ENCODE measurements at regions not wholly inside any gene's neighbourhood (a gene's known extent, or its start where the extent isn't known, plus 50 kb on each side); places are given as distances from the start of the nearest gene placed in this dataset.
"Not testable (repeated sequence)": the region's sequence is repeated elsewhere in the genome, so short reads cannot be mapped to it uniquely, and the experiment has no call there.

GRCh38 chr21:32087447-32087846 is 191.4 kb downstream of the MIS18A start:
- H3K9ac ChIP-seq (ENCODE audit: low read length in 5 of 5), result no peak overlapping the region
- no peaks in the 10 kb centered on the region for H3K9me3 ChIP-seq (ENCODE audit: control insufficient read depth in 5 of 5, low read length in 5 of 5)
- H3K27ac ChIP-seq (ENCODE audit: low read depth, low read length), result no peak overlapping the region
- no peaks in the 10 kb centered on the region for H3K4me1 ChIP-seq (ENCODE audit: control insufficient read depth in 5 of 5, insufficient read depth in 5 of 5, low read length in 5 of 5)
- no peaks in the 10 kb centered on the region for H3K27me3 ChIP-seq (ENCODE audit: control insufficient read depth in 5 of 5, insufficient read depth in 4 of 5, low read length in 5 of 5)
- H3K36me3 ChIP-seq (ENCODE audit: control insufficient read depth in 5 of 5, insufficient read depth in 5 of 5, low read length in 5 of 5), result no peaks in the 10 kb centered on the region
- H3K4me3 ChIP-seq (ENCODE audit: low read depth in 1 of 5, low read length in 5 of 5), result no peak overlapping the region

GRCh38 chr21:32083197-32083596 is 195.7 kb downstream of the MIS18A start:
- Histone ChIP-seq H3K27me3 (ENCODE audit: control insufficient read depth in 5 of 5, insufficient read depth in 4 of 5, low read length in 5 of 5) (no peaks in the 10 kb centered on the region), H3K36me3 (ENCODE audit: control insufficient read depth in 5 of 5, insufficient read depth in 5 of 5, low read length in 5 of 5) (no peaks in the 10 kb centered on the region), H3K27ac (ENCODE audit: low read depth, low read length) (no peak overlapping the region), H3K4me3 (ENCODE audit: low read depth in 1 of 5, low read length in 5 of 5) (no peak overlapping the region), H3K4me1 (ENCODE audit: control insufficient read depth in 5 of 5, insufficient read depth in 5 of 5, low read length in 5 of 5) (no peaks in the 10 kb centered on the region), H3K9me3 (ENCODE audit: control insufficient read depth in 5 of 5, low read length in 5 of 5) (no peaks in the 10 kb centered on the region), H3K9ac (ENCODE audit: low read length in 5 of 5) (no peak overlapping the region)

GRCh38 chr21:32082466-32082865 is 196.4 kb downstream of the MIS18A start:
- H3K9ac ChIP-seq (ENCODE audit: low read length in 5 of 5), result no peak overlapping the region
- no peak overlapping the region for H3K27ac ChIP-seq (ENCODE audit: low read depth, low read length)
- no peaks in the 10 kb centered on the region for H3K27me3 ChIP-seq (ENCODE audit: control insufficient read depth in 5 of 5, insufficient read depth in 4 of 5, low read length in 5 of 5)
- H3K4me3 ChIP-seq (ENCODE audit: low read depth in 1 of 5, low read length in 5 of 5), result no peak overlapping the region
- H3K9me3 ChIP-seq (ENCODE audit: control insufficient read depth in 5 of 5, low read length in 5 of 5), result no peaks in the 10 kb centered on the region
- no peaks in the 10 kb centered on the region for H3K4me1 ChIP-seq (ENCODE audit: control insufficient read depth in 5 of 5, insufficient read depth in 5 of 5, low read length in 5 of 5)
- no peaks in the 10 kb centered on the region for H3K36me3 ChIP-seq (ENCODE audit: control insufficient read depth in 5 of 5, insufficient read depth in 5 of 5, low read length in 5 of 5)

GRCh38 chr21:32073593-32073992 is 200.8 kb downstream of the HUNK start:
- Histone ChIP-seq H3K27ac (ENCODE audit: low read depth, low read length) (no peak overlapping the region), H3K27me3 (ENCODE audit: control insufficient read depth in 5 of 5, insufficient read depth in 4 of 5, low read length in 5 of 5) (peaks cover 0 to 4% (median 0%) of the 10 kb centered on the region in 5 donors)

GRCh38 chr21:32073190-32073589 is 200.4 kb downstream of the HUNK start:
- no peak overlapping the region for H3K9ac ChIP-seq (ENCODE audit: low read length in 5 of 5)
- H3K9me3 ChIP-seq (ENCODE audit: control insufficient read depth in 5 of 5, low read length in 5 of 5), result no peaks in the 10 kb centered on the region
- no peaks in the 10 kb centered on the region for H3K4me1 ChIP-seq (ENCODE audit: control insufficient read depth in 5 of 5, insufficient read depth in 5 of 5, low read length in 5 of 5)
- H3K27ac ChIP-seq (ENCODE audit: low read depth, low read length), result no peak overlapping the region
- H3K36me3 ChIP-seq (ENCODE audit: control insufficient read depth in 5 of 5, insufficient read depth in 5 of 5, low read length in 5 of 5), result no peaks in the 10 kb centered on the region
- peaks cover 0 to 4% (median 0%) of the 10 kb centered on the region in 5 donors for H3K27me3 ChIP-seq (ENCODE audit: control insufficient read depth in 5 of 5, insufficient read depth in 4 of 5, low read length in 5 of 5)
- no peak overlapping the region for H3K4me3 ChIP-seq (ENCODE audit: low read depth in 1 of 5, low read length in 5 of 5)

More at GRCh38 chr21:32073593-32073992, 200.8 kb downstream of the HUNK start:
- no peak overlapping the region for H3K9ac ChIP-seq (ENCODE audit: low read length in 5 of 5)
- H3K36me3 ChIP-seq (ENCODE audit: control insufficient read depth in 5 of 5, insufficient read depth in 5 of 5, low read length in 5 of 5), result no peaks in the 10 kb centered on the region
- H3K4me3 ChIP-seq (ENCODE audit: low read depth in 1 of 5, low read length in 5 of 5), result no peak overlapping the region
- no peaks in the 10 kb centered on the region for H3K4me1 ChIP-seq (ENCODE audit: control insufficient read depth in 5 of 5, insufficient read depth in 5 of 5, low read length in 5 of 5)
- no peaks in the 10 kb centered on the region for H3K9me3 ChIP-seq (ENCODE audit: control insufficient read depth in 5 of 5, low read length in 5 of 5)

- H3K9ac ChIP-seq (ENCODE audit: low read length in 5 of 5); H3K27ac ChIP-seq (ENCODE audit: low read depth, low read length); H3K4me3 ChIP-seq (ENCODE audit: low read depth in 1 of 5, low read length in 5 of 5); H3K36me3 ChIP-seq (ENCODE audit: control insufficient read depth in 5 of 5, insufficient read depth in 5 of 5, low read length in 5 of 5); H3K9me3 ChIP-seq (ENCODE audit: control insufficient read depth in 5 of 5, low read length in 5 of 5); H3K27me3 ChIP-seq (ENCODE audit: control insufficient read depth in 5 of 5, insufficient read depth in 4 of 5, low read length in 5 of 5); H3K4me1 ChIP-seq (ENCODE audit: control insufficient read depth in 5 of 5, insufficient read depth in 5 of 5, low read length in 5 of 5): not testable (repeated sequence)
Measured at GRCh38 chr21:32071620-32072019, 198.8 kb downstream of the HUNK start.

- H3K4me3 ChIP-seq (ENCODE audit: low read depth in 1 of 5, low read length in 5 of 5), result no peak overlapping the region
- no peaks in the 10 kb centered on the region for H3K9me3 ChIP-seq (ENCODE audit: control insufficient read depth in 5 of 5, low read length in 5 of 5)
- H3K9ac ChIP-seq (ENCODE audit: low read length in 5 of 5), result no peak overlapping the region
- H3K4me1 ChIP-seq (ENCODE audit: control insufficient read depth in 5 of 5, insufficient read depth in 5 of 5, low read length in 5 of 5), result no peaks in the 10 kb centered on the region
- H3K27ac ChIP-seq (ENCODE audit: low read depth, low read length), result no peak overlapping the region
- H3K36me3 ChIP-seq (ENCODE audit: control insufficient read depth in 5 of 5, insufficient read depth in 5 of 5, low read length in 5 of 5), result no peaks in the 10 kb centered on the region
- H3K27me3 ChIP-seq (ENCODE audit: control insufficient read depth in 5 of 5, insufficient read depth in 4 of 5, low read length in 5 of 5), result peaks cover 0 to 3% (median 0%) of the 10 kb centered on the region in 5 donors
Measured at GRCh38 chr21:32070676-32071330, 198.0 kb downstream of the HUNK start.

GRCh38 chr21:32070126-32070525 is 197.3 kb downstream of the HUNK start:
- Histone ChIP-seq H3K27me3 (ENCODE audit: control insufficient read depth in 5 of 5, insufficient read depth in 4 of 5, low read length in 5 of 5) (peaks cover 0 to 3% (median 0%) of the 10 kb centered on the region in 5 donors), H3K9me3 (ENCODE audit: control insufficient read depth in 5 of 5, low read length in 5 of 5) (no peaks in the 10 kb centered on the region), H3K4me3 (ENCODE audit: low read depth in 1 of 5, low read length in 5 of 5) (no peak overlapping the region), H3K9ac (ENCODE audit: low read length in 5 of 5) (no peak overlapping the region), H3K36me3 (ENCODE audit: control insufficient read depth in 5 of 5, insufficient read depth in 5 of 5, low read length in 5 of 5) (no peaks in the 10 kb centered on the region), H3K27ac (ENCODE audit: low read depth, low read length) (no peak overlapping the region), H3K4me1 (ENCODE audit: control insufficient read depth in 5 of 5, insufficient read depth in 5 of 5, low read length in 5 of 5) (no peaks in the 10 kb centered on the region)

GRCh38 chr21:32065654-32066053 is 192.8 kb downstream of the HUNK start:
- no peak overlapping the region for H3K27ac ChIP-seq (ENCODE audit: low read depth, low read length)
- H3K9ac ChIP-seq (ENCODE audit: low read length in 5 of 5), result no peak overlapping the region
- H3K4me1 ChIP-seq (ENCODE audit: control insufficient read depth in 5 of 5, insufficient read depth in 5 of 5, low read length in 5 of 5), result no peaks in the 10 kb centered on the region

GRCh38 chr21:32064281-32064910 is 191.6 kb downstream of the HUNK start:
- Histone ChIP-seq H3K27ac (ENCODE audit: low read depth, low read length) (no peak overlapping the region), H3K9ac (ENCODE audit: low read length in 5 of 5) (no peak overlapping the region), H3K4me3 (ENCODE audit: low read depth in 1 of 5, low read length in 5 of 5) (no peak overlapping the region), H3K9me3 (ENCODE audit: control insufficient read depth in 5 of 5, low read length in 5 of 5) (no peaks in the 10 kb centered on the region), H3K27me3 (ENCODE audit: control insufficient read depth in 5 of 5, insufficient read depth in 4 of 5, low read length in 5 of 5) (peaks cover 0 to 3% (median 0%) of the 10 kb centered on the region in 5 donors), H3K36me3 (ENCODE audit: control insufficient read depth in 5 of 5, insufficient read depth in 5 of 5, low read length in 5 of 5) (no peaks in the 10 kb centered on the region), H3K4me1 (ENCODE audit: control insufficient read depth in 5 of 5, insufficient read depth in 5 of 5, low read length in 5 of 5) (no peaks in the 10 kb centered on the region)

More at GRCh38 chr21:32065654-32066053, 192.8 kb downstream of the HUNK start:
- peaks cover 0 to 3% (median 0%) of the 10 kb centered on the region in 5 donors for H3K27me3 ChIP-seq (ENCODE audit: control insufficient read depth in 5 of 5, insufficient read depth in 4 of 5, low read length in 5 of 5)
- no peaks in the 10 kb centered on the region for H3K36me3 ChIP-seq (ENCODE audit: control insufficient read depth in 5 of 5, insufficient read depth in 5 of 5, low read length in 5 of 5)
- H3K9me3 ChIP-seq (ENCODE audit: control insufficient read depth in 5 of 5, low read length in 5 of 5), result no peaks in the 10 kb centered on the region
- no peak overlapping the region for H3K4me3 ChIP-seq (ENCODE audit: low read depth in 1 of 5, low read length in 5 of 5)
